Adrenal gland (tissue), 5 donors: ENCODE measurements at regions not wholly inside any gene's neighbourhood (a gene's known extent, or its start where the extent isn't known, plus 50 kb on each side); places are given as distances from the start of the nearest gene placed in this dataset.

Experiments
- CTCF ChIP-seq, 6 experiments: fragments of 450-650 bp in 4 of 6; fragments of 200-600 bp in 2 of 6; sonication (generic) in 1 of 6; IDR thresholded peaks; 1 replicate in 5 of 6; 2 replicates in 1 of 6; pipeline versions ENCODE4 v1.5.1 to v1.8.0; 2016 to 2021; ENCODE audit warnings: antibody characterized with exemption in 6 of 6, mild to moderate bottlenecking in 2 of 6, moderate library complexity in 1 of 6
- POLR2A ChIP-seq, 2 donors: fragments of 450-650 bp; IDR thresholded peaks; one replicate each; pipeline ENCODE4 v1.6.1; 2017; ENCODE audit warnings: antibody characterized with exemption in 2 of 2, mild to moderate bottlenecking in 2 of 2, moderate library complexity in 1 of 2
- donor health status: DM: no; HTN: no; CAD: no.

DNA sequence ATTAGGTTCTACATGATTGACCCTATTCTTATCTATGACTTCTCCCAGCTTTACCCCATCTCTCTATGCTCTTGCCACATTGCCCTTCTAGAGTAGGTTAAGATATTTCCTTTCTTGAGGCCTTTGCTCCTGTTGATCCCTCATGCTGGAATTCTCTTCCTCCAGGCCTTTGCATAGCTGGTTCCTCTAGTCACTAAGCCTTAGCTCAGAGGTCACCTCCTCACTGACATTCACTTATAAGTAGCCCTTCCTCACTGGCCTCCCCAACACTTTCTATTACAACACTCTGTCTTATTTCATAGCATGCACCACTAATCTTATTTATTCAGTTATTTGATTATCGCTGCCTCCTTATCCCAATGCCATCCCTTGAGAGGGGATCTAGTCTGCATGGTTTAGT, 228.4 kb upstream of the COL8A1 start:
- TF ChIP-seq CTCF (IDR thresholded peaks at IDR 0.05) (no peak), POLR2A (IDR thresholded peaks at IDR 0.05) (no peak)
